Tibial nerve (tissue), 4 donors: ENCODE measurements at regions not wholly inside any gene's neighbourhood (a gene's known extent, or its start where the extent isn't known, plus 50 kb on each side); places are given as distances from the start of the nearest gene placed in this dataset.

Experiments used
- EP300 ChIP-seq, 2 donors: sonication (generic); formaldehyde crosslinking; IDR thresholded peaks; one replicate each; pipeline ENCODE4 v1.6.1; 2017; ENCODE audit warnings: antibody characterized with exemption in 2 of 2, mild to moderate bottlenecking in 1 of 2
- POLR2A ChIP-seq, 2 donors: fragments of 450-650 bp; IDR thresholded peaks; one replicate each; pipeline ENCODE4 v1.6.1; 2017; ENCODE audit warnings: antibody characterized with exemption in 2 of 2, mild to moderate bottlenecking in 2 of 2, moderate library complexity in 2 of 2
- TF ChIP-seq, protein P1 (sequence below), 5 experiments: fragments of 200-600 bp in 3 of 5; fragments of 450-650 bp in 2 of 5; sonication (generic) in 3 of 5; IDR thresholded peaks; one replicate each; pipeline ENCODE4 v1.5.1; 2016 to 2019; ENCODE audit warnings: antibody characterized with exemption in 5 of 5, mild to moderate bottlenecking in 3 of 5, moderate library complexity in 2 of 5

DNA sequence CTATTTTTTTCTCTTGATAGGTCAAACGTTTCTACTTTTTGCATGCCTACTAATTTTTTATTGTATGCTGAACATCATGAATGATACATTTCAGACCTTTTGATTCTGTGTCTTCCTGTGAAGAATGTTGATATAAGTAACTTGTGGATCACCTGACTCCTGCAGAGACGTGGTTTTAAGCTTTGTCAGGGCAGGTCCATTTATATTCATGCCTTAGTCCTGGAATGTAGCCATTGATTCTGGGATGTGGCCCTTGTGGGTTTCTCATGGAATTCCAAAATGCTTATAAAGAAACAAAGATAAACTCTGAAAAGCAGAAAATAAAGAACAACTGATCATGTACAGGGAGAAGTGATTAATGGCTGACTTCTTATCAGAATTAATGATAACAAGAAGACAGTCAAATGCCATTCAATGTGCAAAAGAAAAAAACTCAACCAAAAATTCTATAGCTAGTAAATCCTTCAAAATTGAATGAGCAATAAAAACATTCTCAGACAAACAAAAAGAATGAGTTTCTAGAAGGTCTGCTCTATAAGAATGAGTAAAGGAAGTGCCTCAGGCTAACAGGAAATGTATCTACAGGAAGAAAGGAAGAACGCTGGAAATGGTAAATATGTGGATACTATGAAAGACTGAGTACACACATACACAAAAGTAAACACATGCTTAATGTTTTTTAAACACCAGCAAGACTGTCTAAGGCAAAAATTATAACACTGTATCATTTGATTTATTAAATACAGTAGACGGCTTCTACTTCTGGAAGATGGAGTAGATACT, 284.8 kb upstream of the DIO3 start:
- no peak for TF ChIP-seq POLR2A (IDR thresholded peaks at IDR 0.05)
- TF ChIP-seq EP300 (IDR thresholded peaks at IDR 0.05): no peak
- TF ChIP-seq, protein P1, sequence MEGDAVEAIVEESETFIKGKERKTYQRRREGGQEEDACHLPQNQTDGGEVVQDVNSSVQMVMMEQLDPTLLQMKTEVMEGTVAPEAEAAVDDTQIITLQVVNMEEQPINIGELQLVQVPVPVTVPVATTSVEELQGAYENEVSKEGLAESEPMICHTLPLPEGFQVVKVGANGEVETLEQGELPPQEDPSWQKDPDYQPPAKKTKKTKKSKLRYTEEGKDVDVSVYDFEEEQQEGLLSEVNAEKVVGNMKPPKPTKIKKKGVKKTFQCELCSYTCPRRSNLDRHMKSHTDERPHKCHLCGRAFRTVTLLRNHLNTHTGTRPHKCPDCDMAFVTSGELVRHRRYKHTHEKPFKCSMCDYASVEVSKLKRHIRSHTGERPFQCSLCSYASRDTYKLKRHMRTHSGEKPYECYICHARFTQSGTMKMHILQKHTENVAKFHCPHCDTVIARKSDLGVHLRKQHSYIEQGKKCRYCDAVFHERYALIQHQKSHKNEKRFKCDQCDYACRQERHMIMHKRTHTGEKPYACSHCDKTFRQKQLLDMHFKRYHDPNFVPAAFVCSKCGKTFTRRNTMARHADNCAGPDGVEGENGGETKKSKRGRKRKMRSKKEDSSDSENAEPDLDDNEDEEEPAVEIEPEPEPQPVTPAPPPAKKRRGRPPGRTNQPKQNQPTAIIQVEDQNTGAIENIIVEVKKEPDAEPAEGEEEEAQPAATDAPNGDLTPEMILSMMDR (IDR thresholded peaks at IDR 0.05): no peak
